ENCODE measurements at regions not wholly inside any gene's neighbourhood (a gene's known extent, or its start where the extent isn't known, plus 50 kb on each side); places are given as distances from the start of the nearest gene placed in this dataset.

- TF ChIP-seq CTCF (IDR thresholded peaks at IDR 0.05) (no peak), EZH2 (IDR thresholded peaks at IDR 0.05; ENCODE audit: borderline replicate concordance, insufficient read depth, low read depth, low read length, poor library complexity, severe bottlenecking) (no peak)
These were observed 81.8 kb upstream of the CCL2 start for GRCh38 chr17:34173241-34173640.
